Memory B cell (primary cell): ENCODE measurements at regions not wholly inside any gene's neighbourhood (a gene's known extent, or its start where the extent isn't known, plus 50 kb on each side); places are given as distances from the start of the nearest gene placed in this dataset.

ENCODE experiments used
- ATAC-seq: fragments of 150-1000 bp; cut with Tn5 transposase; 2 replicates; pipeline ENCODE4 v1.10.0; 2021; ENCODE audit warnings: low read depth, mild to moderate bottlenecking, moderate library complexity
- DNase-seq, 2 donors: peaks; one replicate each; pipeline ENCODE4 v3.0.0; 2022; ENCODE audit warnings: low spot score in 2 of 2
- H3K27ac Mint-ChIP-seq: one replicate; pipeline ENCODE4 v1.8.0; 2022; ENCODE audit warnings: mild to moderate bottlenecking, moderate library complexity, mixed read lengths
- H3K27me3 Mint-ChIP-seq: one replicate; pipeline ENCODE4 v1.8.0; 2022; ENCODE audit warnings: mixed read lengths
- H3K36me3 Mint-ChIP-seq: one replicate; pipeline ENCODE4 v1.8.0; 2022; ENCODE audit warnings: mild to moderate bottlenecking, mixed read lengths
- H3K4me1 Mint-ChIP-seq: one replicate; pipeline ENCODE4 v1.8.0; 2022; ENCODE audit warnings: mixed read lengths
- H3K4me3 Mint-ChIP-seq: one replicate; pipeline ENCODE4 v1.8.0; 2022; ENCODE audit warnings: mild to moderate bottlenecking, moderate library complexity, mixed read lengths
- H3K9me3 Mint-ChIP-seq: one replicate; pipeline ENCODE4 v1.8.0; 2022; ENCODE audit warnings: mixed read lengths

GRCh38 chr10:131638049-131638879 is 262.5 kb upstream of the PPP2R2D start:
- no peaks in the 10 kb centered on the region for H3K4me1 Mint-ChIP-seq

GRCh38 chr10:131638880-131639278 is 261.9 kb upstream of the PPP2R2D start:
- no peaks in the 10 kb centered on the region for H3K36me3 Mint-ChIP-seq
- peaks cover 6% of the 10 kb centered on the region for H3K9me3 Mint-ChIP-seq
- no peak overlapping the region for H3K4me3 Mint-ChIP-seq
- H3K27me3 Mint-ChIP-seq: peaks cover 6% of the 10 kb centered on the region
- no peak overlapping the region for H3K27ac Mint-ChIP-seq
- H3K4me1 Mint-ChIP-seq: no peaks in the 10 kb centered on the region
- ATAC-seq: no peak
- no peak for DNase-seq

More at GRCh38 chr10:131638049-131638879, 262.5 kb upstream of the PPP2R2D start:
- Mint-ChIP-seq H3K27ac (no peak overlapping the region), H3K27me3 (peaks cover 6% of the 10 kb centered on the region), H3K36me3 (no peaks in the 10 kb centered on the region), H3K9me3 (peaks cover 7% of the 10 kb centered on the region), H3K4me3 (no peak overlapping the region)
- DNase-seq: no peak
- ATAC-seq: no peak

- peaks cover 6% of the 10 kb centered on the region for H3K9me3 Mint-ChIP-seq
- no peak overlapping the region for H3K4me3 Mint-ChIP-seq
- peaks cover 6% of the 10 kb centered on the region for H3K27me3 Mint-ChIP-seq
- ATAC-seq (no peak), DNase-seq (no peak)
- H3K36me3 Mint-ChIP-seq: no peaks in the 10 kb centered on the region
- no peak overlapping the region for H3K27ac Mint-ChIP-seq
- no peaks in the 10 kb centered on the region for H3K4me1 Mint-ChIP-seq
Observed at GRCh38 chr10:131640045-131640644, 260.7 kb upstream of the PPP2R2D start.

GRCh38 chr10:131641231-131641630 is 259.6 kb upstream of the PPP2R2D start:
- Mint-ChIP-seq H3K9me3 (peaks cover 6% of the 10 kb centered on the region), H3K27ac (no peak overlapping the region), H3K36me3 (no peaks in the 10 kb centered on the region), H3K4me3 (no peak overlapping the region), H3K4me1 (no peaks in the 10 kb centered on the region), H3K27me3 (no peaks in the 10 kb centered on the region)
- DNase-seq (no peak), ATAC-seq (no peak)

GRCh38 chr10:131641898-131642297 is 258.9 kb upstream of the PPP2R2D start:
- H3K36me3 Mint-ChIP-seq: no peaks in the 10 kb centered on the region
- H3K4me1 Mint-ChIP-seq: no peaks in the 10 kb centered on the region
- no peak overlapping the region for H3K4me3 Mint-ChIP-seq
- H3K27me3 Mint-ChIP-seq: no peaks in the 10 kb centered on the region
- H3K27ac Mint-ChIP-seq: no peak overlapping the region
- peaks cover 6% of the 10 kb centered on the region for H3K9me3 Mint-ChIP-seq
- DNase-seq: no peak
- no peak for ATAC-seq

GRCh38 chr10:131642966-131643365 is 257.8 kb upstream of the PPP2R2D start:
- Mint-ChIP-seq H3K27me3 (no peaks in the 10 kb centered on the region), H3K4me1 (no peaks in the 10 kb centered on the region), H3K9me3 (peaks cover 6% of the 10 kb centered on the region), H3K27ac (no peak overlapping the region), H3K36me3 (no peaks in the 10 kb centered on the region), H3K4me3 (no peak overlapping the region)
- DNase-seq: no peak
- ATAC-seq: no peak

- Mint-ChIP-seq H3K4me3 (no peak overlapping the region), H3K4me1 (no peaks in the 10 kb centered on the region), H3K9me3 (peaks cover 6% of the 10 kb centered on the region), H3K36me3 (no peaks in the 10 kb centered on the region), H3K27me3 (no peaks in the 10 kb centered on the region), H3K27ac (no peak overlapping the region)
- no peak for ATAC-seq
- no peak for DNase-seq
Observed at GRCh38 chr10:131644289-131644688, 256.5 kb upstream of the PPP2R2D start.

GRCh38 chr10:131644864-131645658 is 255.7 kb upstream of the PPP2R2D start:
- no peak overlapping the region for H3K4me3 Mint-ChIP-seq
- no peaks in the 10 kb centered on the region for H3K27me3 Mint-ChIP-seq
- H3K9me3 Mint-ChIP-seq: peaks cover 5% of the 10 kb centered on the region
- no peak overlapping the region for H3K27ac Mint-ChIP-seq
- no peaks in the 10 kb centered on the region for H3K4me1 Mint-ChIP-seq
- DNase-seq (no peak), ATAC-seq (no peak)
- no peaks in the 10 kb centered on the region for H3K36me3 Mint-ChIP-seq

- Mint-ChIP-seq H3K36me3 (no peaks in the 10 kb centered on the region), H3K27ac (no peak overlapping the region), H3K9me3 (peaks cover 2% of the 10 kb centered on the region), H3K4me1 (no peaks in the 10 kb centered on the region), H3K27me3 (no peaks in the 10 kb centered on the region), H3K4me3 (no peak overlapping the region)
- DNase-seq (no peak), ATAC-seq (no peak)
Observed at GRCh38 chr10:131645756-131646155, 255.1 kb upstream of the PPP2R2D start.

GRCh38 chr10:131646551-131647525 is 254.0 kb upstream of the PPP2R2D start:
- Mint-ChIP-seq H3K27me3 (peaks cover 3% of the 10 kb centered on the region), H3K36me3 (no peaks in the 10 kb centered on the region), H3K4me3 (no peak overlapping the region), H3K9me3 (peaks cover 2% of the 10 kb centered on the region), H3K27ac (no peak overlapping the region), H3K4me1 (no peaks in the 10 kb centered on the region)
- ATAC-seq: no peak
- DNase-seq: no peak

GRCh38 chr10:131647789-131648188 is 253.0 kb upstream of the PPP2R2D start:
- Mint-ChIP-seq H3K27ac (no peak overlapping the region), H3K4me3 (no peak overlapping the region), H3K9me3 (no peaks in the 10 kb centered on the region), H3K36me3 (no peaks in the 10 kb centered on the region), H3K4me1 (no peaks in the 10 kb centered on the region), H3K27me3 (peaks cover 3% of the 10 kb centered on the region)
- DNase-seq (no peak), ATAC-seq (no peak)

- Mint-ChIP-seq H3K9me3 (no peaks in the 10 kb centered on the region), H3K27me3 (peaks cover 6% of the 10 kb centered on the region), H3K27ac (no peak overlapping the region), H3K4me3 (no peak overlapping the region), H3K36me3 (no peaks in the 10 kb centered on the region), H3K4me1 (no peaks in the 10 kb centered on the region)
- ATAC-seq (no peak), DNase-seq (no peak)
Observed at GRCh38 chr10:131648386-131649020, 252.3 kb upstream of the PPP2R2D start.

GRCh38 chr10:131649617-131650016 is 251.2 kb upstream of the PPP2R2D start:
- H3K9me3 Mint-ChIP-seq: peaks cover 2% of the 10 kb centered on the region
- no peak overlapping the region for H3K4me3 Mint-ChIP-seq
- H3K4me1 Mint-ChIP-seq: no peaks in the 10 kb centered on the region

More at GRCh38 chr10:131649617-131650016, 251.2 kb upstream of the PPP2R2D start:
- no peak for DNase-seq
- no peak for ATAC-seq
- H3K36me3 Mint-ChIP-seq: no peaks in the 10 kb centered on the region
- H3K27me3 Mint-ChIP-seq: peaks cover 9% of the 10 kb centered on the region
- H3K27ac Mint-ChIP-seq: no peak overlapping the region
